GM18511 (cell line): ENCODE measurements at regions not wholly inside any gene's neighbourhood (a gene's known extent, or its start where the extent isn't known, plus 50 kb on each side); places are given as distances from the start of the nearest gene placed in this dataset.

Source experiments
- ATAC-seq: cut with Tn5 transposase; IDR thresholded peaks from one replicate; pipeline ENCODE4 v1.9.1; 2021; ENCODE audit warnings: mild to moderate bottlenecking, moderate library complexity; ENCODE audit not compliant: unreplicated experiment

DNA sequence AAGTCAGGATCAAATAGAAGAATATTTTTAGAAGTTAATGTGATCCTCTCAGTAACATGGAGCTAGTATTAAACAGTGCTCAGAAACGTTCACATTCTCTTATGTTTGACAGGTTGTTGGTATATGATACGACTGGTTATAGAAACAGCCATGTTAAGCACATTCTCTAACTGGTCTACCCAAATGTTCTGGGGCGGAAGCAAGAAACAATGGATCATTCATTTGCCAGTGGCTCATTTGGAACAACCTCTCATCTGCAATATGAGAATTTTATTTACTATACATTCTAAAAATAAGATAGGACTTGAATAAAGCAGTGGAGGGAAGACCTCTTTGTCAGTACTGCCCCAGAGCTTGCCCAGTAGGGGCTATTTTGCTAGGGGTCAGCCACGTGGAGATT is 167.1 kb upstream of the FAM98A start:
- ATAC-seq, result no peak

DNA sequence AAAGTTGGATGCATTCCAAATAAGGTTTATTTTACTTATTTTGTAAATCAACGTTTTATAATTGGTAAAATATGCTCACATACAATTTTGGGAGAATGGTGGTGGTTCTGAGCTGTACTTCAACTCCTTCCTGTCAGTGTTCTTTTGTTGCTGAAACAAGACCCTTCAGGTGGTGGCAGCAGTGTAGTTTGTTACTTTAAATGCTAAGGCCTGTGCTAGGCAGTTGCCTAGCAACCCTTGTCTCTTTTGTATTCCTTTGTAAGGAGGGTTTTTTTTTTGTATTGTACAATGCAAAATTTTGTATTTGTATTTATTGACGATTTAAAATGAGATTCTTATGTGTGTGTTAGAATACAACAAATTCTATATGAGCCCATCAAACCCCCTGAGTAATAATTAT is 166.0 kb upstream of the FAM98A start:
- ATAC-seq, result no peak

- no peak for ATAC-seq
Measured at GRCh38 chr2:33764551-33764950, 165.5 kb upstream of the FAM98A start.

- ATAC-seq, result no peak
Measured at GRCh38 chr2:33763671-33764310, 164.7 kb upstream of the FAM98A start.

DNA sequence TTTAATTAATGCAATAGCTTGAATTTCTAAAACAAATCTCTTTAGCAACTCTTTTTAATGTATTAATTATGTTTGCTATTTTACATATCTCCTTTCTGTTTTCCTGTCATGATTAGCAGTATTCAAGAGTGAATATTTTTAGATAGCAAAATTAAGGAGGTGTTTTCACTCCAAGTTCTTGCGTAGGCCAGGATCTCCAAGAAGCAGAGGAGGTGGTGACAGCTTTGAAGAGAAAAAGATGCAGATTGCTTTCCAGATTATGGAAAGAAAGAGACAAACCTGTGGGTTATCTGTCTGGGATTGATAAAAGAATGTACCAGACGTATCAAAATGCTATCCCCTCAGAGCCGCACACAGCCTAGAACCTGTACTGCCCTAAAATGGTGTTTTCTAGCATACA is 163.5 kb upstream of the FAM98A start:
- no peak for ATAC-seq

DNA sequence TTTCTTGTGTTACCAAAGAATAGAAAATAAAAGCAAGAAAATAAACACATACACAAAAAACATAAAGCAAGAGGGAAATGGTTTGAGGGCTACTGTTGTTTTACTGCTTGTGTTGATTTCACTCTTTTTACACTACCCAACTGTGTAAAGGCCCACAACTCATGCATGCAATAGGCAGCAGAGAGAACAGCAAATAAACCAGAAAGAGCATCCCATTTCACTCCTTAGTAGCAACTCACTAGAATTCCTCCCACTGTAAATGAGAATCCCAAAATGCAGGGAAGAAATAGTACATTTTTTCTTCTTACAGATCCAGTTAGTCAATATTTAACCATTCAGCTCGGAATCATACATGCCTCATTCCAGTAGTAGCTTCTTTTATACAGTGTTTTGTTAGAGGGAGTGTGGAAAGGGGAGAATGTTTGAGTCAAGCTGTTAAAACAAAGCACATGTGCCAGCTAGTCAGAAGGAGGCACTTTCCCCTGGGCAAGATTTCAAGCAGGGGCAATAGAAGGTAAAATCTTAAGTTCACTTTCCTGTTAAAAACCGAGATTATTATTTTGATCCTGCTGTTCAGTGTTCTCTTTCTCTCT is 147.2 kb upstream of the FAM98A start:
- no peak for ATAC-seq

DNA sequence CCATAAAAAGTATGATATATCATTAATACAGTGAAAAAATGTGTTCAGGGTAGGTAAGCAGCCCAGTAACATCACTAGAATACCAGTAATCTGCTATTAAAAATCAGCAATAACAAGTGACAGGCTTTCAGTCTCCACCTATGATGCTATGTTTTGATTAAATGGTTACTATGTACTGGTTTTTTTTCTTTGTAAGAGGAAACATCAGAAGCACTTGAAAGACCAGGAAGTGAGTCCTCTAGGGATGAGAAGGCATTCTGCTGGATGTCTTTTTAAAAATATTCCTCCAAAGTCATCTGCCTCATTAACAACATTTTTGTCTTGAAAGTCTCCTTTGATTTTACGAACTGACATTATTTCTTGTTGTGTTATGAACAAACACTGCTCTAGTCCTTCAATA is 136.0 kb upstream of the FAM98A start:
- ATAC-seq, result no peak

GRCh38 chr2:33730804-33731203 is 131.7 kb upstream of the FAM98A start:
- ATAC-seq, result no peak

- ATAC-seq, result no peak
Measured at GRCh38 chr2:33730193-33730592, 131.1 kb upstream of the FAM98A start.

GRCh38 chr2:33729353-33729752 is 130.3 kb upstream of the FAM98A start:
- ATAC-seq, result no peak

GRCh38 chr2:33728106-33728505 is 129.0 kb upstream of the FAM98A start:
- ATAC-seq, result no peak

DNA sequence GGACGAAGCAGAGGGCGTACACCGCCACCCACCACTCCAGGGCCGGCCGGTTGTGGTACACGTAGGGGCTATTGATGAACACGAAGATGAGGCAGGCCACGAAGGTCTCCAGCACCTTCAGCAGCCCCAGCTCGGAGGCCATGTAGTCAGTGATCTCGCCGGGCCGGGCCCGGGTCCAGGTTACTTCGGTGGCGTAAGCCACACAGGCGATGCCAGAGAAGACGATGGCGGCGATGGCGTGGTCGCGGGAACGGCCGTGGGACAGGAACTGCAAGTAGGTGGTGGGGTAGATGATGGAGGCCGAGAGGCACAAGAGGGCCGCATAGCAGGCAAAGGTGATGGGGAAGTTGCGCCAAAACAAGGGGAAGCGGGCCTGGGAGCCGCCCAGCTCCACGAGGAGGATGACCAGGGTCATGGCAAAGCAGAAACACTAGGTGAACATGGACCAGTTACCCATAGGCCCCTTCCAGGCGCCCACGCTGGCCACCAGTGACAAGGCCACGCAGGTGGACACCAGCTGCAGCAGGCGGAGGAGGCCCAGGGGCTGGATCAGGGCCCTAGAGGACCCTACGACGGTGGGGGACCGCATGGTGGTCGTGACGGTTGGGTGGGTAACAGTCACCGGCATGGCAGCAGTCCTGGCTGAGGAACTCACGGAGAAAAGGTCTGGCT is 128.4 kb upstream of the FAM98A start:
- no peak for ATAC-seq

DNA sequence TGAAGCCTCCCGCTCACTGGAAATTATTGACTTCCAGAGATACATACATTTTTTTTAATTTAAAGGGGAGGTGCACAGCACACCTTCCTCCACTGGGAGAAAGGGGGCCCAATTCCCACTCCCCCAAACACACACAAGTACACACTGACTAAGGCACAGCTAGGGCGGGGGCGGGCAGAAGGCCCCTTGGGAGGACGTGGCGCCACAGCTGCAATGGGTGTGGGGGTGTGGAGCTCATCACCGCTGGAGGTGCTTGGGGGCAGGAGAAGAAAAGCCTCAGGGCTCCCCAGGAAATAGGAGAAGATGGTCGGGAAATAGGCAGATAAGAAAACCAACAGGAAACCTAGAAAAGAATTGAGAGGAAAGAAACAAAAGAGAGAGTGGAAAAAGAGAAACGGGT is 127.3 kb upstream of the FAM98A start:
- ATAC-seq, result no peak

DNA sequence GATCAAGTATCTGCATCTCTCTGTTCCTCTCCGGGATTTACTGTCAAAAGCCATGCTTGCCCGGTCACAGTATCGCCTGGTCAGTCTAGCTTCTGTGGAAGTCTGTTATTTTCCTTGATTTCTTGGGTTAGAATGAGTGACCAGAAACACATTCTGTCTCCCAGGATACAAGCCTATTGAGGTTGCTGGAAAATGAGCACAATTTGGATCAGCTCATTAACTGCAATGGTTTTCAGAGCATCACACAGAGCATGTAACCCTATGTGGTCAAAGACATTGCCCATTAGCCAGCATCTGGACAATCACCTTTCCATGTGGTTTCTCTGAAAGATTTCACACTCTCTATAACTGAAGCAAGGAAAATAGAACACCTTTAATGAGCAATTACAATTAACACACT is 124.2 kb upstream of the FAM98A start:
- ATAC-seq, result no peak

GRCh38 chr2:33719067-33719466 is 120.0 kb upstream of the FAM98A start:
- no peak for ATAC-seq

DNA sequence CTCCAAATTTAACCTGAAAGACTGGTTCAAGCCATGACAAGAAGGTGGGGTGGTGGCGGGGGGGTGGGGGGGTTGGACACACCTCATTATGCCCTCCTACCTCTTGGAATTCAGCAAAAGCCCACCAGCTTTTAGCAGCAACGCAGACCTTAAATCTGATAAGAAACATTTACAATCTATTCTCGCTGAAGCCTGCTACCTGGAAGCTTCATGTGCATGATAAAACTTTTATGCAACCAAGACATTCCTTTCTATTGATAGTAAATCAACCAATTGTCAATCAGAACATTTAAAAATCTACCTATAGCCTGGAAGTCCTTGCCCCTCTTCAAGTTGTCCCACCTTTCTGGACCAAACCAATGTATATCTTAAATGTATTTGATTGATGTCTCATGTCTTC is 113.6 kb upstream of the FAM98A start:
- no peak for ATAC-seq

- ATAC-seq, result no peak
Measured at GRCh38 chr2:33709951-33710350, 110.9 kb upstream of the FAM98A start.

GRCh38 chr2:33707312-33707711 is 108.2 kb upstream of the FAM98A start:
- ATAC-seq, result no peak

GRCh38 chr2:33706410-33706809 is 107.3 kb upstream of the FAM98A start:
- ATAC-seq, result no peak

GRCh38 chr2:33704406-33704855 is 105.3 kb upstream of the FAM98A start:
- no peak for ATAC-seq

DNA sequence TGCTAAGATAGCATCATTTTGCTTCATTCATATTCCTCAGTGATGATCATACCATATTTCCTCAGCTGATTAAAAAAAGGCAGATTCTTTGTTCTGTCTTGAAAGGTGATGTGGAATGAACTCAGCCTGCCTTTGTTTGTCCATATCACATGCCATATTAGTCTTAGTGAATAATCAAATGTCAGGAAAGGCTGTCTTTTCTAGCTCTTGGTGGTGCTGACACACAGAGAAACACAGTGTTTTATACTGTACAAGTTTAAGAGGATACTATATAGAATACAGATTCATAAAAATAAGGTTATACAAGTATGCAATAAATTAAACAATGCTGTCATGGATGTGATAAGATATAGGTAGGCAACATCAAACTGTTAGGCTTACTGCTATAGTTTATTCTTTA is 97.1 kb upstream of the FAM98A start:
- no peak for ATAC-seq

GRCh38 chr2:33694904-33695303 is 95.8 kb upstream of the FAM98A start:
- no peak for ATAC-seq
